ENCODE measurements at regions not wholly inside any gene's neighbourhood (a gene's known extent, or its start where the extent isn't known, plus 50 kb on each side); places are given as distances from the start of the nearest gene placed in this dataset.
A peak's percentile ranks its signal among the peaks of the same experiment; 100 is the strongest.

DNA sequence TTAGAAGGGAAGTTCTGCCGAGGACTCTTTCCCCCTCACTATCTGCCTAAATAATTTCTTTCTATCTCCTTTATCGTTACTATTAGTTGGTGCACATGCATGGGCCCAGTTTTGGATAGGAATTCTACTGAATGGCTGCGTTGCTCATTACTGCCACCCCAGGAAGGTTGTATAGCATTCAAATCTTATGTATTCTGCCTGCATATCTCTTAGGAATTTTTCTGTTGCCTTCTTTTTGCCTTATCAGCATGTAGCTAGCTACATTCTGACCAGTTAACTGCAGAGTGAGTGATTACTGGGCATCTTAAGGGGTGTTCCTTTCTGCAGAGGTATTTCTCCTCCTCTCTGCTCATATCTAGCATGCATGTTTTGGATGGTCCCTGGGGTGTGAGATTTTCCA lies 239.6 kb downstream of the TDRD15 start:
- H3K4me1 ChIP-seq (replicated peaks): no peaks in the 10 kb centered on the region
- H3K27ac ChIP-seq: no peak overlapping the region
- H3K4me3 ChIP-seq: no peak overlapping the region
- DNase-seq (ENCODE audit: low spot score): no peak
- intact Hi-C loops (cut with DNase I): no loop called here
- H3K27me3 ChIP-seq (replicated peaks; ENCODE audit: insufficient read depth): no peaks in the 10 kb centered on the region
- no peaks in the 10 kb centered on the region for H3K36me3 ChIP-seq
- TF ChIP-seq POLR2AphosphoS5 (IDR thresholded peaks at IDR 0.05): no peak
- TF ChIP-seq, protein P1, sequence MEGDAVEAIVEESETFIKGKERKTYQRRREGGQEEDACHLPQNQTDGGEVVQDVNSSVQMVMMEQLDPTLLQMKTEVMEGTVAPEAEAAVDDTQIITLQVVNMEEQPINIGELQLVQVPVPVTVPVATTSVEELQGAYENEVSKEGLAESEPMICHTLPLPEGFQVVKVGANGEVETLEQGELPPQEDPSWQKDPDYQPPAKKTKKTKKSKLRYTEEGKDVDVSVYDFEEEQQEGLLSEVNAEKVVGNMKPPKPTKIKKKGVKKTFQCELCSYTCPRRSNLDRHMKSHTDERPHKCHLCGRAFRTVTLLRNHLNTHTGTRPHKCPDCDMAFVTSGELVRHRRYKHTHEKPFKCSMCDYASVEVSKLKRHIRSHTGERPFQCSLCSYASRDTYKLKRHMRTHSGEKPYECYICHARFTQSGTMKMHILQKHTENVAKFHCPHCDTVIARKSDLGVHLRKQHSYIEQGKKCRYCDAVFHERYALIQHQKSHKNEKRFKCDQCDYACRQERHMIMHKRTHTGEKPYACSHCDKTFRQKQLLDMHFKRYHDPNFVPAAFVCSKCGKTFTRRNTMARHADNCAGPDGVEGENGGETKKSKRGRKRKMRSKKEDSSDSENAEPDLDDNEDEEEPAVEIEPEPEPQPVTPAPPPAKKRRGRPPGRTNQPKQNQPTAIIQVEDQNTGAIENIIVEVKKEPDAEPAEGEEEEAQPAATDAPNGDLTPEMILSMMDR (IDR thresholded peaks at IDR 0.05): no peak
- 87% methylated on average over 3 of the region's 3 CpGs for WGBS
- no peaks in the 10 kb centered on the region for H3K9me3 ChIP-seq

DNA sequence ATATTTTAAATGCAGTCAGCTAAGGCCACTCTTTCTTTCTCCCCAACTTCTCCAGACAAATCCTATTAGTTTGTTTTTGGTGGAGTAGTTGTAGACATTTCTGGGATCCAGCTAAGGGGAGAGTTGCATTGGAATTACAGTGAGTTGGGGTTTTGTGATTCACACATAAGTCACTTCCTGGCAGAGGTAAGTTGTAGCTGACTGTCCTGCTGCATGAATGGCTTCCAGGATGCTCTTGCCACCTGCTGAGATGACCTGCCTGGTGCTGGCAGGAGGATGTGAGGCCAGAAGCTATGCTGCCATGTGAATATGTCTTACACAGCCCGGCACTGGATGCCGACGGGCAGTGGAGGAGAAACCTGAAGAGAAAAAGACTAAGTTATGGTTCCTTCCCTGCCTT lies 243.7 kb downstream of the TDRD15 start:
- Histone ChIP-seq H3K9me3 (no peaks in the 10 kb centered on the region), H3K36me3 (no peaks in the 10 kb centered on the region), H3K4me3 (no peak overlapping the region), H3K27ac (no peak overlapping the region), H3K4me1 (replicated peaks) (no peaks in the 10 kb centered on the region), H3K27me3 (replicated peaks; ENCODE audit: insufficient read depth) (no peaks in the 10 kb centered on the region)
- DNase-seq (ENCODE audit: low spot score): no peak
- no peak for TF ChIP-seq POLR2AphosphoS5 (IDR thresholded peaks at IDR 0.05)
- TF ChIP-seq POLR2A (IDR thresholded peaks at IDR 0.05): no peak
- TF ChIP-seq, protein P1 (IDR thresholded peaks at IDR 0.05): no peak
- intact Hi-C loops (cut with DNase I): no loop called here
- 97% methylated on average over 3 of the region's 3 CpGs for WGBS

DNA sequence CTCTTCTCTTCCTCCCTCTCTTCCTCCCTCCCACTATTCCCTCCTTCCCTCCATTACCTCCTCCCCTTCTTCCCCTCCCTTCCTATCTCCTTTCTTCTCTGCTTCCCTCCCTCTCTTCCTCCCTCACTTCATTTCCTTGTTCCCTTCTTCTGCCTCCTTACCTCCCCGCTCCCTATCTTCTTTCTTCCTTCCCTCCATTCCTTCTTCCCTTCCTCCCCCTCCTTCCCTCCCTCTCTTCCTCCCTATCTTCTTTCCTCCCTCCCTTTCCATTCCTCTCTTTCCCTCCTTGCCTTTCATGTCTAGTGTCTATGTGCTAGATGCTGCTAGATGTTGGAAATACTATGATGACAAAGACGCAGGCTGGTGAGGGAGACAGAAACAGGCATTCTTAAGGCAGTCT lies 246.0 kb downstream of the TDRD15 start:
- intact Hi-C loops (cut with DNase I): no loop called here
- 88% methylated on average over 2 of the region's 2 CpGs for WGBS

DNA sequence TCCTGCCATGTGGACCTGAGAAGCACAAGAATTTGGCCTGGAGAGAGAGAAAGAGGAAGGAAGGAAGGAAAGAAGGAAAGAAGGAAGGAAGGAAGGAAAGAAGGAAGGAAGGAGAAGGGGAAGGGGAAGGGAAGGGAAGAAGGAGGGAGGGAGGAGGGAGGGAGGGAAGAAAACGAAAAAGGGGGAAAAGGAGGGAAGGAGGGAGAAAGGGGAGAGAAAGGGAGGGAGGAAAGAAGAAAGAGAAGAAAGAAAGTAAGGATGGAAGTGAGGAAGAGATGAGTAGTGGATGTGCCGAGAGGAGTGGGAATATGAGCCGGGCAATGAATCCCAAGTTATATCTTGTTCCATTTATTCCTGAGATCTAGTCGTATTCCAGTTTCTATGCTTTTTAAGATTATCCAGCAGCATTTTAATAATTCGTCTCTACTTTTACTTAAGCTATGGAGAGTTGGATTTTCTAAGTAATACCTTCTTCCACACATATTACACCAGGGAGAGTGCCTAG lies 247.8 kb downstream of the TDRD15 start:
- no peaks in the 10 kb centered on the region for H3K27me3 ChIP-seq (replicated peaks; ENCODE audit: insufficient read depth)
- TF ChIP-seq POLR2AphosphoS5 (IDR thresholded peaks at IDR 0.05) (no peak), POLR2A (IDR thresholded peaks at IDR 0.05) (no peak)
- TF ChIP-seq, protein P1 (IDR thresholded peaks at IDR 0.05): no peak
- no peak overlapping the region for H3K27ac ChIP-seq
- intact Hi-C loops (cut with DNase I): no loop called here
- 91% methylated on average over 5 of the region's 5 CpGs for WGBS
- no peak overlapping the region for H3K4me3 ChIP-seq
- H3K36me3 ChIP-seq: no peaks in the 10 kb centered on the region
- H3K9me3 ChIP-seq: no peaks in the 10 kb centered on the region
- no peak for DNase-seq (ENCODE audit: low spot score)
- H3K4me1 ChIP-seq (replicated peaks): no peaks in the 10 kb centered on the region

More for the DNA sequence above, 246.0 kb downstream of the TDRD15 start:
- no peak for DNase-seq (ENCODE audit: low spot score)
- H3K4me3 ChIP-seq: no peak overlapping the region
- H3K27me3 ChIP-seq (replicated peaks; ENCODE audit: insufficient read depth): no peaks in the 10 kb centered on the region
- no peak overlapping the region for H3K27ac ChIP-seq
- no peaks in the 10 kb centered on the region for H3K9me3 ChIP-seq
- no peaks in the 10 kb centered on the region for H3K4me1 ChIP-seq (replicated peaks)
- TF ChIP-seq POLR2A (IDR thresholded peaks at IDR 0.05): no peak
- TF ChIP-seq POLR2AphosphoS5 (IDR thresholded peaks at IDR 0.05): no peak
- TF ChIP-seq, protein P1 (IDR thresholded peaks at IDR 0.05): no peak
- H3K36me3 ChIP-seq: no peaks in the 10 kb centered on the region

DNA sequence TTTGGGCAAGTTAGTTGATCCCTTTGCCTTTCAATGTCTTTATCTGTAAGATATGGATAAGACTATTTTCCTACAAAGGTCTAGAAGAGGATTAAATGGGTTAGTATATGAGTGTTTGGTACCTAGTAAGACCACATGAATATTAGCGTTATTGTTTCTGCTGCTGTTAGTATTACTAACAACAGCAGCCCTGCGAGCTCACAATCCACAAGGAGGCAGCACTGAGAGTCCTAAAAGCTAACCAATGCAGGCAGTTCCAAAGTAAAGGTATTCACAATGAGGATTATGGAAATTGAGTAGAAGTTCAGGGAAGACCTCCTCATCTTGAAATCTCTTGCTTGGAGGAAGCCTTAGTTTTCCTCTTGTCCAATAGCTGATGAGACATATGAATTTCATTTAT lies 248.9 kb downstream of the TDRD15 start:
- Histone ChIP-seq H3K27me3 (replicated peaks; ENCODE audit: insufficient read depth) (no peaks in the 10 kb centered on the region), H3K36me3 (no peaks in the 10 kb centered on the region), H3K9me3 (no peaks in the 10 kb centered on the region), H3K4me3 (no peak overlapping the region), H3K4me1 (replicated peaks) (no peaks in the 10 kb centered on the region), H3K27ac (no peak overlapping the region)
- TF ChIP-seq POLR2AphosphoS5 (IDR thresholded peaks at IDR 0.05) (no peak), POLR2A (IDR thresholded peaks at IDR 0.05) (no peak)
- TF ChIP-seq, protein P1 (IDR thresholded peaks at IDR 0.05): peak in 2 of 4 experiments; percentile 5 to 27
- WGBS: 77% methylated on average over 2 of the region's 2 CpGs
- DNase-seq (ENCODE audit: low spot score): no peak
- intact Hi-C loops (cut with DNase I): no loop called here
